Vagina (tissue), 2 donors: ENCODE measurements at regions not wholly inside any gene's neighbourhood (a gene's known extent, or its start where the extent isn't known, plus 50 kb on each side); places are given as distances from the start of the nearest gene placed in this dataset.

Source experiments
- POLR2A ChIP-seq, 2 donors: fragments of 450-650 bp; IDR thresholded peaks; one replicate each; pipeline ENCODE4 v1.6.1; 2017; ENCODE audit warnings: antibody characterized with exemption in 2 of 2, mild to moderate bottlenecking in 2 of 2, moderate library complexity in 2 of 2
- POLR2AphosphoS5 ChIP-seq, 2 donors: sonication (generic); formaldehyde crosslinking; IDR thresholded peaks; one replicate each; pipeline ENCODE4 v1.9.0; 2017; ENCODE audit warnings: antibody characterized with exemption in 2 of 2, mild to moderate bottlenecking in 2 of 2, low read depth in 1 of 2; ENCODE audit not compliant: insufficient read depth in 1 of 2
- TF ChIP-seq, protein P1 (sequence below), 3 experiments: fragments of 450-650 bp in 2 of 3; fragments of 200-600 bp in 1 of 3; sonication (generic) in 1 of 3; IDR thresholded peaks; one replicate each; pipeline ENCODE4 v1.5.1; 2017 to 2019; ENCODE audit warnings: antibody characterized with exemption in 3 of 3, mild to moderate bottlenecking in 2 of 3, moderate library complexity in 2 of 3

GRCh38 chr14:65936342-65936975 lies 523.9 kb downstream of the FUT8 start:
- TF ChIP-seq, protein P1, sequence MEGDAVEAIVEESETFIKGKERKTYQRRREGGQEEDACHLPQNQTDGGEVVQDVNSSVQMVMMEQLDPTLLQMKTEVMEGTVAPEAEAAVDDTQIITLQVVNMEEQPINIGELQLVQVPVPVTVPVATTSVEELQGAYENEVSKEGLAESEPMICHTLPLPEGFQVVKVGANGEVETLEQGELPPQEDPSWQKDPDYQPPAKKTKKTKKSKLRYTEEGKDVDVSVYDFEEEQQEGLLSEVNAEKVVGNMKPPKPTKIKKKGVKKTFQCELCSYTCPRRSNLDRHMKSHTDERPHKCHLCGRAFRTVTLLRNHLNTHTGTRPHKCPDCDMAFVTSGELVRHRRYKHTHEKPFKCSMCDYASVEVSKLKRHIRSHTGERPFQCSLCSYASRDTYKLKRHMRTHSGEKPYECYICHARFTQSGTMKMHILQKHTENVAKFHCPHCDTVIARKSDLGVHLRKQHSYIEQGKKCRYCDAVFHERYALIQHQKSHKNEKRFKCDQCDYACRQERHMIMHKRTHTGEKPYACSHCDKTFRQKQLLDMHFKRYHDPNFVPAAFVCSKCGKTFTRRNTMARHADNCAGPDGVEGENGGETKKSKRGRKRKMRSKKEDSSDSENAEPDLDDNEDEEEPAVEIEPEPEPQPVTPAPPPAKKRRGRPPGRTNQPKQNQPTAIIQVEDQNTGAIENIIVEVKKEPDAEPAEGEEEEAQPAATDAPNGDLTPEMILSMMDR (IDR thresholded peaks at IDR 0.05) = no peak
- TF ChIP-seq POLR2A (IDR thresholded peaks at IDR 0.05) = no peak
- TF ChIP-seq POLR2AphosphoS5 (IDR thresholded peaks at IDR 0.05; ENCODE audit: insufficient read depth in 1 of 2, low read depth in 1 of 2) = no peak
